ENCODE measurements at regions not wholly inside any gene's neighbourhood (a gene's known extent, or its start where the extent isn't known, plus 50 kb on each side); places are given as distances from the start of the nearest gene placed in this dataset.

GRCh38 chr20:51092338-51092737 lies 69.4 kb upstream of the KCNG1 start:
- DNase-seq, result no peak

- DNase-seq, result no peak
Observed at GRCh38 chr20:51091406-51092195, 68.7 kb upstream of the KCNG1 start.

- DNase-seq, result no peak
Observed at GRCh38 chr20:51089840-51090239, 66.9 kb upstream of the KCNG1 start.

GRCh38 chr20:51089272-51089781 lies 66.4 kb upstream of the KCNG1 start:
- DNase-seq, result no peak

GRCh38 chr20:51087266-51087665 lies 64.4 kb upstream of the KCNG1 start:
- no peak for DNase-seq

- no peak for DNase-seq
Observed at GRCh38 chr20:51085769-51086168, 62.9 kb upstream of the KCNG1 start.

GRCh38 chr20:51084593-51085377 lies 61.9 kb upstream of the KCNG1 start:
- no peak for DNase-seq

GRCh38 chr20:51083447-51083846 lies 60.5 kb upstream of the KCNG1 start:
- DNase-seq, result no peak

GRCh38 chr20:51082988-51083387 lies 60.1 kb upstream of the KCNG1 start:
- no peak for DNase-seq

- DNase-seq, result no peak
Observed at GRCh38 chr20:51080516-51080915, 57.6 kb upstream of the KCNG1 start.

- no peak for DNase-seq
Observed at GRCh38 chr20:51079488-51079887, 56.6 kb upstream of the KCNG1 start.

GRCh38 chr20:51077686-51078060 lies 54.8 kb upstream of the KCNG1 start:
- DNase-seq, result no peak

GRCh38 chr20:51076786-51077685 lies 54.1 kb upstream of the KCNG1 start:
- DNase-seq, result no peak

GRCh38 chr20:51074062-51074461 lies 51.2 kb upstream of the KCNG1 start:
- no peak for DNase-seq
